SK-N-SH (cell line): ENCODE measurements at regions not wholly inside any gene's neighbourhood (a gene's known extent, or its start where the extent isn't known, plus 50 kb on each side); places are given as distances from the start of the nearest gene placed in this dataset.

Source experiments
- CTCF ChIA-PET: fragments of 300-600, 350-600 bp; formaldehyde crosslinking; extraction: SDS; loops from one replicate; lab custom pipeline; 2021; lab: Yijun Ruan, JAX
- POLR2A ChIA-PET: fragments of 350-600 bp; sonication (Branson Sonifier 250); formaldehyde crosslinking; extraction: SDS; loops from one replicate; lab custom pipeline; 2020; ENCODE audit warnings: antibody characterized with exemption, inconsistent platforms; lab: Yijun Ruan, JAX
- DNase-seq: peaks from one replicate; pipeline ENCODE4 v3.0.0; 2012
- H2AFZ ChIP-seq: fragments of 200-600 bp; sonication (generic); 2 replicates; pipeline ENCODE4 v1.8.1; 2016; ENCODE audit warnings: antibody characterized with exemption, mild to moderate bottlenecking, low read depth
- H3F3A ChIP-seq: fragments of 200-600 bp; sonication (generic); replicated peaks from 2 replicates; pipeline ENCODE3; 2016; ENCODE audit warnings: antibody characterized with exemption, mild to moderate bottlenecking; ENCODE audit not compliant: insufficient read depth
- H3K27ac ChIP-seq, 2 experiments: fragments of 200-500 bp in 1 of 2; fragments of 200-600 bp in 1 of 2; sonication (Bioruptor generic) in 1 of 2; sonication (generic), shearing (Covaris generic) in 1 of 2; 2 replicates each; pipeline versions ENCODE4 v1.5.1 to v1.6.1; 2014 to 2016; ENCODE audit warnings: low read depth in 2 of 2, inconsistent platforms in 1 of 2, low read length in 1 of 2, mild to moderate bottlenecking in 1 of 2, mixed read lengths in 1 of 2
- H3K27me3 ChIP-seq: fragments of 200-600 bp; sonication (generic), shearing (Covaris generic); 2 replicates; pipeline ENCODE4 v1.6.1; 2016; ENCODE audit warnings: mixed run types; ENCODE audit not compliant: insufficient read depth
- H3K36me3 ChIP-seq, 2 experiments: fragments of 200-500 bp in 1 of 2; fragments of 200-600 bp in 1 of 2; sonication (Bioruptor generic) in 1 of 2; sonication (generic) in 1 of 2; replicated peaks in 1 of 2; 2 replicates each; pipeline versions ENCODE3 to v1.5.1; 2014 to 2016; ENCODE audit warnings: low read length in 1 of 2, mild to moderate bottlenecking in 1 of 2; ENCODE audit not compliant: insufficient read depth in 2 of 2, control insufficient read depth in 1 of 2
- H3K4me1 ChIP-seq, 2 experiments: fragments of 200-500 bp in 1 of 2; fragments of 200-600 bp in 1 of 2; sonication (Bioruptor generic) in 1 of 2; sonication (generic), shearing (Covaris generic) in 1 of 2; 2 replicates each; pipeline versions ENCODE4 v1.5.1 to v1.6.1; 2014 to 2016; ENCODE audit warnings: low read depth in 1 of 2, low read length in 1 of 2, mixed run types in 1 of 2; ENCODE audit not compliant: insufficient read depth in 2 of 2, control insufficient read depth in 1 of 2
- H3K4me2 ChIP-seq: fragments of 200-600 bp; sonication (generic), shearing (Covaris generic); 2 replicates; pipeline ENCODE4 v1.6.1; 2017; ENCODE audit warnings: mixed run types
- H3K4me3 ChIP-seq, 2 experiments: fragments of 200-500 bp in 1 of 2; fragments of 200-600 bp in 1 of 2; sonication (Bioruptor generic) in 1 of 2; sonication (generic), shearing (Covaris generic) in 1 of 2; 2 replicates each; pipeline versions ENCODE4 v1.5.1 to v1.8.1; 2014 to 2016; ENCODE audit warnings: low read depth in 2 of 2, inconsistent platforms in 1 of 2, low read length in 1 of 2, mild to moderate bottlenecking in 1 of 2, mixed read lengths in 1 of 2, moderate library complexity in 1 of 2
- H3K79me2 ChIP-seq: fragments of 200-600 bp; sonication (generic); 2 replicates; pipeline ENCODE4 v1.8.1; 2017; ENCODE audit warnings: mild to moderate bottlenecking; ENCODE audit not compliant: insufficient read depth
- H3K9ac ChIP-seq: fragments of 200-600 bp; sonication (generic); 2 replicates; pipeline ENCODE4 v1.6.1; 2017; ENCODE audit warnings: mixed run types
- H3K9me2 ChIP-seq: fragments of 200-600 bp; sonication (generic); 2 replicates; pipeline ENCODE4 v1.6.1; 2017; ENCODE audit warnings: mixed run types
- H3K9me3 ChIP-seq: fragments of 200-600 bp; sonication (generic); 2 replicates; pipeline ENCODE4 v1.6.1; 2017; ENCODE audit warnings: mixed run types, mild to moderate bottlenecking, moderate library complexity
- H4K20me1 ChIP-seq: fragments of 200-600 bp; sonication (generic); 2 replicates; pipeline ENCODE4 v1.6.1; 2017; ENCODE audit warnings: mild to moderate bottlenecking, mixed run types; ENCODE audit not compliant: insufficient read depth
- CHD2 ChIP-seq: fragments of 150-350 bp; IDR thresholded peaks from 2 replicates; pipeline ENCODE4 v1.6.1; 2018; ENCODE audit warnings: low read length; ENCODE audit not compliant: partially characterized antibody
- EP300 ChIP-seq, 2 experiments: IDR thresholded peaks; 2 replicates each; pipeline versions ENCODE4 v1.4.0 to v1.6.1; 2012; ENCODE audit warnings: borderline replicate concordance in 1 of 2, low read depth in 1 of 2, low read length in 1 of 2
- EZH2phosphoT487 ChIP-seq: fragments of 200-600 bp; sonication (generic); IDR thresholded peaks from 2 replicates; pipeline ENCODE4 v1.6.1; 2017; ENCODE audit warnings: low read depth, mixed run types, mild to moderate bottlenecking, antibody characterized with exemption, moderate library complexity, borderline replicate concordance
- FOSL2 ChIP-seq: IDR thresholded peaks from 2 replicates; pipeline ENCODE4 v1.4.0; 2012; ENCODE audit warnings: low read depth, mild to moderate bottlenecking, moderate library complexity, borderline replicate concordance
- GABPA ChIP-seq: IDR thresholded peaks from 2 replicates; pipeline ENCODE4 v1.4.0; 2012; ENCODE audit warnings: low read depth, mild to moderate bottlenecking
- GATA2 ChIP-seq: sonication (generic); formaldehyde crosslinking; IDR thresholded peaks from 2 replicates; pipeline ENCODE4 v1.5.0; 2020; ENCODE audit warnings: mild to moderate bottlenecking, missing genetic modification reagents
- JUND ChIP-seq: IDR thresholded peaks from 2 replicates; pipeline ENCODE4 v1.4.0; 2012
- MAX ChIP-seq: IDR thresholded peaks from 2 replicates; pipeline ENCODE4 v1.4.0; 2012; ENCODE audit warnings: low read depth
- MEF2A ChIP-seq: IDR thresholded peaks from 2 replicates; pipeline ENCODE4 v1.4.0; 2012; ENCODE audit warnings: low read depth, borderline replicate concordance
- MXI1 ChIP-seq: IDR thresholded peaks from 2 replicates; pipeline ENCODE4 v1.6.1; 2012; ENCODE audit warnings: mild to moderate bottlenecking, low read depth, low read length, improper control_type of control experiment
- NFIC ChIP-seq: IDR thresholded peaks from 2 replicates; pipeline ENCODE4 v1.4.0; 2012; ENCODE audit warnings: borderline replicate concordance
- RCOR1 ChIP-seq: fragments of 150-350 bp; IDR thresholded peaks from 2 replicates; pipeline ENCODE4 v1.6.1; 2017; ENCODE audit warnings: antibody characterized with exemption, low read length
- RFX5 ChIP-seq: IDR thresholded peaks from 2 replicates; pipeline ENCODE4 v1.6.1; 2012; ENCODE audit warnings: mild to moderate bottlenecking, improper control_type of control experiment, low read length
- RXRA ChIP-seq: IDR thresholded peaks from 2 replicates; pipeline ENCODE4 v1.4.0; 2012; ENCODE audit warnings: low read depth, mild to moderate bottlenecking, borderline replicate concordance
- TCF12 ChIP-seq: IDR thresholded peaks from 2 replicates; pipeline ENCODE4 v1.4.0; 2012
- TEAD4 ChIP-seq: IDR thresholded peaks from 2 replicates; pipeline ENCODE4 v1.4.0; 2012; ENCODE audit warnings: mild to moderate bottlenecking, borderline replicate concordance; ENCODE audit not compliant: insufficient read depth
- WGBS: methylation state at CpG from one replicate; pipeline ENCODE4 v1.1.6; 2017; ENCODE audit warnings: low lambda C conversion rate; 5-methylcytosine and 5-hydroxymethylcytosine counted together
- TF ChIP-seq, protein P1 (sequence below): IDR thresholded peaks from 2 replicates; pipeline ENCODE4 v1.4.0; 2012; ENCODE audit warnings: low read depth, borderline replicate concordance
- TF ChIP-seq, protein P2 (sequence below): fragments of 150-350 bp; IDR thresholded peaks from 2 replicates; pipeline ENCODE4 v1.6.1; 2016; ENCODE audit warnings: mild to moderate bottlenecking, low read depth, low read length
- TF ChIP-seq, protein P3 (sequence below): IDR thresholded peaks from 2 replicates; pipeline ENCODE4; 2012

DNA sequence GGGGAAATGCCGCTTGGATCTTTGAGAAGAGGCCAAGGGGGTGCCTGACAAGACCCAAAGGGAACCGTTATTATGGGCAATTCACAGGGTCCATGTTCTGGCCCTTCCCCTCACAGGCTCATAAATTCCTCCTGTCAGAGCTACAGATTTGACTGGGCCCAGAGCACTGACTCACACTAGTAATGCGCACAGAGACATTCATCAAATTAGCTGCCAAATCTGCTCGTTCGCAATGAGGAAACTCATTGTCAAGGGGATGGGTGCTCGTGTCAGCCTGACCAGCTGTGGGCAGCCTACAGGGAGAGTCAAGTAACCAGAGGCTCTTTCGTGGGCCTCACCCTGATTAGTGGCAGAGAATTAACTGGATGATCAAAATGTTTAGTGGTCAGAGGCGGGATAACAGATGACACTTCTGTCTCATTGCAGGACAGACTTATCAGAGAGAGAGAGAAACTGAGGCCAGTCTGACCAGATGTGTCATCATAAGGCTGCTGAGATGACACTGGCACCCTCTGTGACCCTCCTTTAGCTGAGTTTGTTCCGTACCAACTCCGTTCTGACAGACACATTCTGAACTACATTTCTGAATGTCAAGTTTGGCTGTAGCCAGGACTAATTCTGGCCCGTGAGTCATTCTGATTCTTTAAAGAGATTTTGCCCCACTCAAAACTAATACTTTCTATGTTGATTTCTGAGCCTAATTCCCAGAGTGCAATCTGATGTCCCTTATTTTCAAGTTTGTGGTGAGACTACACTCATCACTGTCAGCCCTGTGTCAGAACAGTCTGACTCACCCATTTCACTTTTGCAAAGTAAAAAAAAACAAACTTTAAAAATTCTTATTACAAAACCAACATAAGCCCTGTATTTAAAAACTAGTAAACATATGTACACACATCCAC, 377.1 kb downstream of the ACTL7B start (continued):
- TF ChIP-seq CHD2 (no peak), RCOR1 (no peak), GABPA (no peak; the same call in 1 of the 2 replicates), RFX5 (no peak), NFIC (peak; percentile 96)
- TF ChIP-seq, protein P1, sequence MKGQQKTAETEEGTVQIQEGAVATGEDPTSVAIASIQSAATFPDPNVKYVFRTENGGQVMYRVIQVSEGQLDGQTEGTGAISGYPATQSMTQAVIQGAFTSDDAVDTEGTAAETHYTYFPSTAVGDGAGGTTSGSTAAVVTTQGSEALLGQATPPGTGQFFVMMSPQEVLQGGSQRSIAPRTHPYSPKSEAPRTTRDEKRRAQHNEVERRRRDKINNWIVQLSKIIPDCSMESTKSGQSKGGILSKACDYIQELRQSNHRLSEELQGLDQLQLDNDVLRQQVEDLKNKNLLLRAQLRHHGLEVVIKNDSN = peak; percentile 10; the same call in 1 of the 2 replicates

GRCh38 chr9:108477529-108478006, 378.2 kb downstream of the ACTL7B start:
- POLR2A ChIA-PET = no interaction called here
- Histone ChIP-seq H3K4me1 (peaks cover 0 to 31% of the 10 kb centered on the region in 2 experiments), H3K27ac (peak overlapping the region in 1 of 2 experiments; percentile 100; a peak in 2 of 4 replicates), H3K9me2 (no peaks in the 10 kb centered on the region)
- peak; percentile 88 for TF ChIP-seq FOSL2
- 0 out of 2 replicates have a peak, but pooled peaks have one; percentile 29 for TF ChIP-seq MAX
- TF ChIP-seq MXI1 = no peak
- peak; percentile 67; the same call in 1 of the 2 replicates for TF ChIP-seq MEF2A
- TF ChIP-seq, protein P2, sequence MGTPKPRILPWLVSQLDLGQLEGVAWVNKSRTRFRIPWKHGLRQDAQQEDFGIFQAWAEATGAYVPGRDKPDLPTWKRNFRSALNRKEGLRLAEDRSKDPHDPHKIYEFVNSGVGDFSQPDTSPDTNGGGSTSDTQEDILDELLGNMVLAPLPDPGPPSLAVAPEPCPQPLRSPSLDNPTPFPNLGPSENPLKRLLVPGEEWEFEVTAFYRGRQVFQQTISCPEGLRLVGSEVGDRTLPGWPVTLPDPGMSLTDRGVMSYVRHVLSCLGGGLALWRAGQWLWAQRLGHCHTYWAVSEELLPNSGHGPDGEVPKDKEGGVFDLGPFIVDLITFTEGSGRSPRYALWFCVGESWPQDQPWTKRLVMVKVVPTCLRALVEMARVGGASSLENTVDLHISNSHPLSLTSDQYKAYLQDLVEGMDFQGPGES = no peak
- no peak for TF ChIP-seq EZH2phosphoT487
- peak in 1 of 2 experiments; percentile 78; a peak in 1 of 4 replicates for TF ChIP-seq EP300 (IDR thresholded peaks at IDR 0.05; ENCODE audit: borderline replicate concordance in 1 of 2, low read depth in 1 of 2, low read length in 1 of 2)
- TF ChIP-seq RXRA = no peak
- TF ChIP-seq NFIC = peak; percentile 46; the same call in 1 of the 2 replicates
- TF ChIP-seq JUND = peak; percentile 78
- TF ChIP-seq GATA2 (CRISPR knock-in tag) = no peak
- TF ChIP-seq TEAD4 = peak; percentile 70
- TF ChIP-seq TCF12 = peak; percentile 80
- TF ChIP-seq, protein P3, sequence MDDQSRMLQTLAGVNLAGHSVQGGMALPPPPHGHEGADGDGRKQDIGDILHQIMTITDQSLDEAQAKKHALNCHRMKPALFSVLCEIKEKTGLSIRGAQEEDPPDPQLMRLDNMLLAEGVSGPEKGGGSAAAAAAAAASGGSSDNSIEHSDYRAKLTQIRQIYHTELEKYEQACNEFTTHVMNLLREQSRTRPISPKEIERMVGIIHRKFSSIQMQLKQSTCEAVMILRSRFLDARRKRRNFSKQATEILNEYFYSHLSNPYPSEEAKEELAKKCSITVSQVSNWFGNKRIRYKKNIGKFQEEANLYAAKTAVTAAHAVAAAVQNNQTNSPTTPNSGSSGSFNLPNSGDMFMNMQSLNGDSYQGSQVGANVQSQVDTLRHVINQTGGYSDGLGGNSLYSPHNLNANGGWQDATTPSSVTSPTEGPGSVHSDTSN = peak; percentile 82
- TF ChIP-seq, all 33 proteins: peak for 9
- Histone ChIP-seq H3K4me3 (no peak overlapping the region), H3F3A (peaks cover 50% of the 10 kb centered on the region), H3K9me3 (no peaks in the 10 kb centered on the region), H3K36me3 (no peaks in the 10 kb centered on the region), H3K9ac (peak overlapping the region; percentile 71; the same call in 1 of the 2 replicates), H3K27me3 (no peaks in the 10 kb centered on the region), H4K20me1 (no peaks in the 10 kb centered on the region), H3K4me2 (peak overlapping the region; percentile 91), H2AFZ (no peak overlapping the region), H3K79me2 (no peaks in the 10 kb centered on the region)
- no peak for DNase-seq
- WGBS = 17% methylated on average over 6 of the region's 6 CpGs
- CTCF ChIA-PET = no interaction called here
